Loucy (cell line): ENCODE measurements at regions not wholly inside any gene's neighbourhood (a gene's known extent, or its start where the extent isn't known, plus 50 kb on each side); places are given as distances from the start of the nearest gene placed in this dataset.

Source experiments
- H2AFZ ChIP-seq: fragments of 200-600 bp; sonication (generic); 2 replicates; pipeline ENCODE4 v1.6.0; 2016; ENCODE audit warnings: antibody characterized with exemption, mild to moderate bottlenecking, low read length, moderate library complexity
- H3F3A ChIP-seq: fragments of 200-600 bp; 2 replicates; pipeline ENCODE4 v1.6.0; 2016; ENCODE audit warnings: antibody characterized with exemption, low read depth, mild to moderate bottlenecking
- H3K27me3 ChIP-seq: fragments of 200-600 bp; sonication (generic); 2 replicates; pipeline ENCODE4 v1.6.1; 2014; ENCODE audit warnings: low read length, mild to moderate bottlenecking; ENCODE audit not compliant: insufficient read depth, poor library complexity, severe bottlenecking
- H3K36me3 ChIP-seq: fragments of 200-600 bp; sonication (generic); 2 replicates; pipeline ENCODE4 v1.6.1; 2016; ENCODE audit warnings: low read length; ENCODE audit not compliant: insufficient read depth
- H3K4me1 ChIP-seq: fragments of 200-600 bp; sonication (generic); 2 replicates; pipeline ENCODE4 v1.5.1; 2014; ENCODE audit warnings: low read length, mild to moderate bottlenecking; ENCODE audit not compliant: insufficient read depth, poor library complexity, severe bottlenecking
- H3K4me2 ChIP-seq: fragments of 200-600 bp; sonication (generic); 2 replicates; pipeline ENCODE4 v1.6.0; 2014; ENCODE audit warnings: antibody characterized with exemption, low read length, low read depth, mild to moderate bottlenecking; ENCODE audit not compliant: poor library complexity, severe bottlenecking
- H3K4me3 ChIP-seq: fragments of 200-600 bp; sonication (generic); 2 replicates; pipeline ENCODE4 v1.5.1; 2014; ENCODE audit warnings: low read length, mild to moderate bottlenecking, mixed read lengths; ENCODE audit not compliant: poor library complexity, severe bottlenecking
- H3K79me2 ChIP-seq: fragments of 200-600 bp; sonication (generic); 2 replicates; pipeline ENCODE4 v1.6.1; 2014; ENCODE audit warnings: low read length; ENCODE audit not compliant: insufficient read depth
- H3K9ac ChIP-seq: fragments of 200-600 bp; sonication (generic); 2 replicates; pipeline ENCODE4 v1.6.0; 2014; ENCODE audit warnings: mild to moderate bottlenecking, low read depth, low read length, moderate library complexity; ENCODE audit not compliant: poor library complexity, severe bottlenecking
- H3K9me2 ChIP-seq: fragments of 200-600 bp; sonication (generic); replicated peaks from 2 replicates; pipeline ENCODE4 v1.6.1; 2016; ENCODE audit warnings: low read depth, low read length, mixed read lengths
- H3K9me3 ChIP-seq: fragments of 200-600 bp; sonication (generic); 2 replicates; pipeline ENCODE4 v1.6.1; 2014; ENCODE audit warnings: mild to moderate bottlenecking, antibody characterized with exemption, low read length, low read depth; ENCODE audit not compliant: insufficient read depth
- H4K20me1 ChIP-seq: fragments of 200-600 bp; sonication (generic); 2 replicates; pipeline ENCODE4 v1.6.0; 2014; ENCODE audit warnings: antibody characterized with exemption, low read length, mild to moderate bottlenecking; ENCODE audit not compliant: insufficient read depth, poor library complexity, severe bottlenecking
- CTCF ChIP-seq: fragments of 200-600 bp; sonication (generic); conservative IDR thresholded peaks from 2 replicates; pipeline ENCODE4 v1.5.1; 2014; ENCODE audit warnings: mild to moderate bottlenecking, antibody characterized with exemption, low read length
- EZH2phosphoT487 ChIP-seq: fragments of 200-600 bp; IDR thresholded peaks from 2 replicates; pipeline ENCODE4 v1.6.1; 2018; ENCODE audit warnings: antibody characterized with exemption, mild to moderate bottlenecking, moderate library complexity, borderline replicate concordance

- no peaks in the 10 kb centered on the region for H4K20me1 ChIP-seq
- H3F3A ChIP-seq: no peaks in the 10 kb centered on the region
- H3K4me1 ChIP-seq: no peaks in the 10 kb centered on the region
- no peaks in the 10 kb centered on the region for H3K9me2 ChIP-seq
- H3K36me3 ChIP-seq: no peaks in the 10 kb centered on the region
- H3K4me3 ChIP-seq: no peak overlapping the region
- H2AFZ ChIP-seq: no peak overlapping the region
- no peaks in the 10 kb centered on the region for H3K79me2 ChIP-seq
- no peak overlapping the region for H3K9ac ChIP-seq
- no peak overlapping the region for H3K4me2 ChIP-seq
- peaks cover 6% of the 10 kb centered on the region; the same call in 1 of the 2 replicates for H3K9me3 ChIP-seq
- TF ChIP-seq EZH2phosphoT487 (no peak), CTCF (no peak)
- H3K27me3 ChIP-seq: no peaks in the 10 kb centered on the region
These were observed 74.9 kb upstream of the SHH start for GRCh38 chr7:155887174-155887525.

- Histone ChIP-seq H3K4me2 (no peak overlapping the region), H3K4me1 (no peaks in the 10 kb centered on the region), H4K20me1 (no peaks in the 10 kb centered on the region), H3K9me2 (no peaks in the 10 kb centered on the region), H3K4me3 (no peak overlapping the region), H3K27me3 (no peaks in the 10 kb centered on the region), H3K9ac (no peak overlapping the region), H3K36me3 (no peaks in the 10 kb centered on the region), H3F3A (no peaks in the 10 kb centered on the region), H3K9me3 (peaks cover 3% of the 10 kb centered on the region; the same call in 1 of the 2 replicates), H3K79me2 (no peaks in the 10 kb centered on the region), H2AFZ (no peak overlapping the region)
- TF ChIP-seq EZH2phosphoT487: no peak
- TF ChIP-seq CTCF: no peak
These were observed 74.3 kb upstream of the SHH start for GRCh38 chr7:155886391-155887173.

- no peaks in the 10 kb centered on the region for H3K79me2 ChIP-seq
- H3K9me2 ChIP-seq: no peaks in the 10 kb centered on the region
- TF ChIP-seq CTCF (no peak), EZH2phosphoT487 (no peak)
- H3F3A ChIP-seq: no peaks in the 10 kb centered on the region
- no peaks in the 10 kb centered on the region for H4K20me1 ChIP-seq
- no peaks in the 10 kb centered on the region; the same call in 1 of the 2 replicates for H3K9me3 ChIP-seq
- no peaks in the 10 kb centered on the region for H3K4me1 ChIP-seq
- H3K4me2 ChIP-seq: no peak overlapping the region
- no peaks in the 10 kb centered on the region for H3K27me3 ChIP-seq
- H3K36me3 ChIP-seq: no peaks in the 10 kb centered on the region
- no peak overlapping the region for H2AFZ ChIP-seq
- H3K4me3 ChIP-seq: no peak overlapping the region
- H3K9ac ChIP-seq: no peak overlapping the region
These were observed 73.2 kb upstream of the SHH start for GRCh38 chr7:155885167-155886155.
